ENCODE measurements at regions not wholly inside any gene's neighbourhood (a gene's known extent, or its start where the extent isn't known, plus 50 kb on each side); places are given as distances from the start of the nearest gene placed in this dataset.

- no peak for DNase-seq (ENCODE audit: low read depth, low spot score)
- H3K4me3 ChIP-seq (ENCODE audit: low read depth, low read length), result no peak overlapping the region
- TF ChIP-seq CTCF (IDR thresholded peaks at IDR 0.05; ENCODE audit: low read depth, low read length), result no peak
- in situ Hi-C loops (cut with HindIII; ENCODE audit: low sequenced_read_pairs), result no loop called here
These were observed 280.2 kb upstream of the EDNRB start for GRCh38 chr13:78198821-78199220.

- no peak for DNase-seq (ENCODE audit: low read depth, low spot score)
- in situ Hi-C loops (cut with HindIII; ENCODE audit: low sequenced_read_pairs), result no loop called here
- TF ChIP-seq CTCF (IDR thresholded peaks at IDR 0.05; ENCODE audit: low read depth, low read length), result no peak
- no peak overlapping the region for H3K4me3 ChIP-seq (ENCODE audit: low read depth, low read length)
These were observed 279.8 kb upstream of the EDNRB start for GRCh38 chr13:78198419-78198818.

GRCh38 chr13:78197231-78197630, 278.6 kb upstream of the EDNRB start:
- no peak for DNase-seq (ENCODE audit: low read depth, low spot score)
- in situ Hi-C loops (cut with HindIII; ENCODE audit: low sequenced_read_pairs), result no loop called here
- H3K4me3 ChIP-seq (ENCODE audit: low read depth, low read length), result no peak overlapping the region

GRCh38 chr13:78194904-78195639, 276.4 kb upstream of the EDNRB start:
- TF ChIP-seq CTCF (IDR thresholded peaks at IDR 0.05; ENCODE audit: low read depth, low read length), result no peak
- peak; percentile 12 for DNase-seq (ENCODE audit: low read depth, low spot score)
- H3K4me3 ChIP-seq (ENCODE audit: low read depth, low read length), result no peak overlapping the region
- in situ Hi-C loops (cut with HindIII; ENCODE audit: low sequenced_read_pairs), result no loop called here

More at GRCh38 chr13:78197231-78197630, 278.6 kb upstream of the EDNRB start:
- TF ChIP-seq CTCF (IDR thresholded peaks at IDR 0.05; ENCODE audit: low read depth, low read length), result no peak

DNA sequence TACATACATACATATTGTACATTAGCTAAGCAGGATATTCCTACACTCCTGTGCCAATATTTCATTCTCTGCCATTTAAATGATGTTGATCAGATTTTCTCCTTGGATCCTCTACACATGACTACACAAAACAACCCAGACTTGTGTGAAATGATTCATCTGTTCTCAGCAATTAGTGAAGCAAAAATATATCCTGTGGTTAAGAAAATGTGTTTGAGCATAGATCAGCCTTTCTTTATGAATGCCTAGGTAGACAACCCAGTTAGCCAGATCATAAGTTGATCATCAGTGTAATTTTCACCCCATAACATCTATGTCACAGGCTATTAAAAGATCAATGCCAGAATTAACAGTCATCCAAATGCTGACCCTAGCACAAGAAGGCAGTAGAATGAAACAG, 275.2 kb upstream of the EDNRB start:
- no peak overlapping the region for H3K4me3 ChIP-seq (ENCODE audit: low read depth, low read length)
- no peak for TF ChIP-seq CTCF (IDR thresholded peaks at IDR 0.05; ENCODE audit: low read depth, low read length)
- in situ Hi-C loops (cut with HindIII; ENCODE audit: low sequenced_read_pairs), result no loop called here
- no peak for DNase-seq (ENCODE audit: low read depth, low spot score)

DNA sequence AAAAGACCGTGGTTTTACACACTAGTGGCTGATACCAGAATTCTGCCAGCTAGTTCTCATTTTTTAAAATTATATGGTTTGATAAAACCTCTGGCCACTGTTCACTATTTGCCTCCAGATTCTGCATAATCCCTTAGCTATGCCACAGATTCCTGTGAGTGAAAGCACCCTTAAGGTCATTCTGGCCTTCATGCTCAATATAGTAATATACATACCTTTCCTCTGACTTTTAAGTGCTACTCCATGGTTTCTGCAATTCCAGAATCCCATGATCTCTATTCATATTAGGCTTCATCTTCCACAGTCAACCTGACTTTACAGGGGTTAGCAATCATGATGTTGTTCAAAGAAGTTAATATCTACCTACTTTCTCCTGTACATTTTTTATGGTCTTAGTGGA, 274.1 kb upstream of the EDNRB start:
- TF ChIP-seq CTCF (IDR thresholded peaks at IDR 0.05; ENCODE audit: low read depth, low read length), result no peak
- in situ Hi-C loops (cut with HindIII; ENCODE audit: low sequenced_read_pairs), result no loop called here
- no peak for DNase-seq (ENCODE audit: low read depth, low spot score)
- H3K4me3 ChIP-seq (ENCODE audit: low read depth, low read length), result no peak overlapping the region

Data from astrocyte of the spinal cord (primary cell).